ENCODE measurements at regions not wholly inside any gene's neighbourhood (a gene's known extent, or its start where the extent isn't known, plus 50 kb on each side); places are given as distances from the start of the nearest gene placed in this dataset.
A peak's percentile ranks its signal among the peaks of the same experiment; 100 is the strongest.

DNA sequence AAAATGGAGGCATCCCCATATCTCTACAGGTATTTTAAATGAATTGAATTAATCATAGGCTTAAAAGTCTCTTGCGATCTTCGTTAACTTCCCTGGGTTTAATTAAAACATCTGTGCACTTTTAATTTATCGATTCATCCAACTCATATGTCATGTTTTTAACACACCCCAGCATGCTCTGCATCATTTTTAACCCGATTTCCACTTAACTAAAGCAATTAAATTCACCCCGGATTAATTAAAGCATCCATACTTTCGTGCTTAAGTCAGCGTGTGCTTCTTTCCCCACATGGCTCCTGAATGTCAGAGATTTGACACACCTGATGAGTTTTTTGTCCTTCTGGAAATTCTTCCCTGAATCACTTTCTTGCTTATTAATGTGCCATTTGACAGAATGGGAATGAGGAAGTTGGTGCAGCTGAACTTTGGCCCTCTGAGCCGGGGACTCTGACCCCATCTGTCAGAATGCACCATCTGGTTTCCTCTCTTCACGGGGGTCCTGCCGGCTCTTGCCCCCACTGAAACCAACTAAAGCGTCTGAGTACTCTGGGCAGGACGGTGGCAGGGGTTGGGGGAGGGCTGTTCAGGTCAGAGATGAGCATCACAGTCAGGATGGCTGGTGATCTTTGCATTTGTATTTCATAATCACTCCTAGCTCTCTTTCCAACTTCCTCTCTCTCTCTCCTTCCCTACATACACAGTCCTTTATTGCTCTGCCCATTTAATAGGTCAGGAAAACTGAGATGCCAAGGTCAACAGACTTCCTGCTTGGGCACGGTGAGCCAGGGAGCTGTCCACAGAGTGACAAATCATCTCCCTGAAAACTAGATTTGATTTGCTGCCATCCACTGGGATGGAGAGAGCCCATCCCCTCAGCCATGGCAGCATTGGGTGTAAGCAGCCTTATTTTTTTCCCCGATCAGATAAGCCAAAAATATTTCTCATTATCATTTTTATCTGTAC is 180.3 kb upstream of the WWC1 start:
- DNase-seq, result no peak
- H3K4me1 ChIP-seq (ENCODE audit: control insufficient read depth, insufficient read depth, low read length), result no peaks in the 10 kb centered on the region
- H3K4me3 ChIP-seq (ENCODE audit: low read length), result no peak overlapping the region
- H3K36me3 ChIP-seq (ENCODE audit: control insufficient read depth, insufficient read depth, low read length), result no peaks in the 10 kb centered on the region
- TF ChIP-seq, protein P1, sequence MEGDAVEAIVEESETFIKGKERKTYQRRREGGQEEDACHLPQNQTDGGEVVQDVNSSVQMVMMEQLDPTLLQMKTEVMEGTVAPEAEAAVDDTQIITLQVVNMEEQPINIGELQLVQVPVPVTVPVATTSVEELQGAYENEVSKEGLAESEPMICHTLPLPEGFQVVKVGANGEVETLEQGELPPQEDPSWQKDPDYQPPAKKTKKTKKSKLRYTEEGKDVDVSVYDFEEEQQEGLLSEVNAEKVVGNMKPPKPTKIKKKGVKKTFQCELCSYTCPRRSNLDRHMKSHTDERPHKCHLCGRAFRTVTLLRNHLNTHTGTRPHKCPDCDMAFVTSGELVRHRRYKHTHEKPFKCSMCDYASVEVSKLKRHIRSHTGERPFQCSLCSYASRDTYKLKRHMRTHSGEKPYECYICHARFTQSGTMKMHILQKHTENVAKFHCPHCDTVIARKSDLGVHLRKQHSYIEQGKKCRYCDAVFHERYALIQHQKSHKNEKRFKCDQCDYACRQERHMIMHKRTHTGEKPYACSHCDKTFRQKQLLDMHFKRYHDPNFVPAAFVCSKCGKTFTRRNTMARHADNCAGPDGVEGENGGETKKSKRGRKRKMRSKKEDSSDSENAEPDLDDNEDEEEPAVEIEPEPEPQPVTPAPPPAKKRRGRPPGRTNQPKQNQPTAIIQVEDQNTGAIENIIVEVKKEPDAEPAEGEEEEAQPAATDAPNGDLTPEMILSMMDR (conservative IDR thresholded peaks at IDR 0.05), result no peak
- no peak overlapping the region for H3K27ac Mint-ChIP-seq
- WGBS, 2 experiments (ENCODE audit: insufficient coverage in 1 of 2, insufficient read length in 1 of 2), result 78 to 86% methylated on average over 11 to 14 of the region's 14 CpGs
- H3K9ac ChIP-seq (ENCODE audit: extremely low read depth, low read length, poor library complexity, severe bottlenecking), result no peak overlapping the region
- no peak overlapping the region for H3K4me3 Mint-ChIP-seq
- no peaks in the 10 kb centered on the region for H3K9me3 Mint-ChIP-seq
- H3K9me3 ChIP-seq (ENCODE audit: control insufficient read depth, low read length), result no peaks in the 10 kb centered on the region
- no peaks in the 10 kb centered on the region for H3K36me3 Mint-ChIP-seq (ENCODE audit: low read depth)
- H3K27me3 Mint-ChIP-seq (ENCODE audit: insufficient read depth), result peaks cover 4% of the 10 kb centered on the region
- H3K27ac ChIP-seq (ENCODE audit: low read depth, low read length), result no peak overlapping the region
- no peaks in the 10 kb centered on the region for H3K27me3 ChIP-seq (ENCODE audit: control insufficient read depth, insufficient read depth, low read length, poor library complexity, severe bottlenecking)
- H3K4me1 Mint-ChIP-seq, result peaks cover 10% of the 10 kb centered on the region

DNA sequence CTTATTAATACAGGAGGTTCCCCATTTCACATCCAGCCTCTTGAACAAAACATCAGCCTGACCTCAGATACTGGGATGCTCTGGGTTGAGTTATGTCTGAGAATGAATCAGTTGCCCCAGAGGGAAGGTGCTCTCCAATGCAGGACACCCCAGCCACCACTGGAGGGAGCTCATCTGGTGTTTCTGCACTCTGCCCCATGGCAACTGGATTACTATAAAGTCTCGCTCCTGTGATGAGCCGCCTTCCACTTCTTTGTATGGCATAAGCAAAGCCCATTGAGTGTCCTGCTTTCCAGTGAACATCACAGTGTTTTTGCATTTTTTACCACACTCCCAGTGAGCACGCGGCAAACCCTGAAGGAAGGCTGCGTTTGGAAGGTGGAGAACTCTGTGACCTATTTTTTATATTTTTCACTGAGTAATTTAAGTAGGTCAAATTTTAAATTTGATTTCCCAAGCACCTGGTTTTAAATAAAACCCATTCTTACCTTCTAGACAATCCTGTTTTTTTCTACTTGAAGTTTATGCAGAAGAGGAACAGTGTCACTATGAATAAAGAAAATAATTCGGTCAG is 176.9 kb upstream of the WWC1 start:
- Histone ChIP-seq H3K9me3 (ENCODE audit: control insufficient read depth, low read length) (no peaks in the 10 kb centered on the region), H3K4me1 (ENCODE audit: control insufficient read depth, insufficient read depth, low read length) (no peaks in the 10 kb centered on the region), H3K27ac (ENCODE audit: low read depth, low read length) (no peak overlapping the region), H3K36me3 (ENCODE audit: control insufficient read depth, insufficient read depth, low read length) (no peaks in the 10 kb centered on the region), H3K27me3 (ENCODE audit: control insufficient read depth, insufficient read depth, low read length, poor library complexity, severe bottlenecking) (no peaks in the 10 kb centered on the region), H3K4me3 (ENCODE audit: low read length) (no peak overlapping the region), H3K9ac (ENCODE audit: extremely low read depth, low read length, poor library complexity, severe bottlenecking) (no peak overlapping the region)
- TF ChIP-seq, protein P1 (conservative IDR thresholded peaks at IDR 0.05), result peak; percentile 89
- Mint-ChIP-seq H3K27ac (no peak overlapping the region), H3K36me3 (ENCODE audit: low read depth) (no peaks in the 10 kb centered on the region), H3K9me3 (no peaks in the 10 kb centered on the region), H3K4me1 (peaks cover 12% of the 10 kb centered on the region), H3K27me3 (ENCODE audit: insufficient read depth) (no peaks in the 10 kb centered on the region), H3K4me3 (no peak overlapping the region)
- peak; percentile 94 for DNase-seq
- 64 to 72% methylated on average over 2 to 6 of the region's 6 CpGs for WGBS, 2 experiments (ENCODE audit: insufficient coverage in 1 of 2, insufficient read length in 1 of 2)

GRCh38 chr5:168117469-168117868 is 174.0 kb upstream of the WWC1 start:
- Histone ChIP-seq H3K9me3 (ENCODE audit: control insufficient read depth, low read length) (no peaks in the 10 kb centered on the region), H3K27ac (ENCODE audit: low read depth, low read length) (no peak overlapping the region), H3K4me3 (ENCODE audit: low read length) (no peak overlapping the region), H3K36me3 (ENCODE audit: control insufficient read depth, insufficient read depth, low read length) (no peaks in the 10 kb centered on the region), H3K4me1 (ENCODE audit: control insufficient read depth, insufficient read depth, low read length) (no peaks in the 10 kb centered on the region), H3K9ac (ENCODE audit: extremely low read depth, low read length, poor library complexity, severe bottlenecking) (no peak overlapping the region), H3K27me3 (ENCODE audit: control insufficient read depth, insufficient read depth, low read length, poor library complexity, severe bottlenecking) (no peaks in the 10 kb centered on the region)
- H3K27me3 Mint-ChIP-seq (ENCODE audit: insufficient read depth), result no peaks in the 10 kb centered on the region
- peaks cover 8% of the 10 kb centered on the region for H3K4me1 Mint-ChIP-seq
- no peak overlapping the region for H3K27ac Mint-ChIP-seq
- DNase-seq, result no peak
- H3K9me3 Mint-ChIP-seq, result no peaks in the 10 kb centered on the region
- H3K36me3 Mint-ChIP-seq (ENCODE audit: low read depth), result no peaks in the 10 kb centered on the region
- no peak overlapping the region for H3K4me3 Mint-ChIP-seq
- WGBS, 2 experiments (ENCODE audit: insufficient coverage in 1 of 2, insufficient read length in 1 of 2), result 95 to 97% methylated on average over 3 to 5 of the region's 5 CpGs
- TF ChIP-seq, protein P1 (conservative IDR thresholded peaks at IDR 0.05), result no peak

All from endodermal cell (in vitro differentiated cells).